GM21360 (cell line): ENCODE measurements at regions not wholly inside any gene's neighbourhood (a gene's known extent, or its start where the extent isn't known, plus 50 kb on each side); places are given as distances from the start of the nearest gene placed in this dataset.
"Not testable (repeated sequence)": the region's sequence is repeated elsewhere in the genome, so short reads cannot be mapped to it uniquely, and the experiment has no call there.

Source experiments
- ATAC-seq: cut with Tn5 transposase; IDR thresholded peaks from one replicate; pipeline ENCODE4 v1.9.1; 2021; ENCODE audit warnings: mild to moderate bottlenecking, moderate library complexity; ENCODE audit not compliant: unreplicated experiment

GRCh38 chr12:59056966-59057365 is 136.7 kb upstream of the LRIG3 start:
- no peak for ATAC-seq

GRCh38 chr12:59055204-59055860 is 135.0 kb upstream of the LRIG3 start:
- no peak for ATAC-seq

GRCh38 chr12:59053266-59053899 is 133.1 kb upstream of the LRIG3 start:
- ATAC-seq, result not testable (repeated sequence)

GRCh38 chr12:59046763-59047534 is 126.6 kb upstream of the LRIG3 start:
- ATAC-seq, result no peak

- ATAC-seq, result no peak
Measured at GRCh38 chr12:59044791-59045190, 124.5 kb upstream of the LRIG3 start.

- no peak for ATAC-seq
Measured at GRCh38 chr12:59041241-59042121, 121.2 kb upstream of the LRIG3 start.

GRCh38 chr12:59040656-59041055 is 120.4 kb upstream of the LRIG3 start:
- ATAC-seq, result no peak

GRCh38 chr12:59040043-59040442 is 119.7 kb upstream of the LRIG3 start:
- ATAC-seq, result no peak

- ATAC-seq, result no peak
Measured at GRCh38 chr12:59039005-59039404, 118.7 kb upstream of the LRIG3 start.

- no peak for ATAC-seq
Measured at GRCh38 chr12:59036973-59037762, 116.9 kb upstream of the LRIG3 start.

- ATAC-seq, result no peak
Measured at GRCh38 chr12:59036347-59036746, 116.0 kb upstream of the LRIG3 start.

- ATAC-seq, result no peak
Measured at GRCh38 chr12:59031313-59031712, 111.0 kb upstream of the LRIG3 start.

GRCh38 chr12:59030415-59030814 is 110.1 kb upstream of the LRIG3 start:
- no peak for ATAC-seq

- ATAC-seq, result no peak
Measured at GRCh38 chr12:59027199-59027598, 106.9 kb upstream of the LRIG3 start.

- no peak for ATAC-seq
Measured at GRCh38 chr12:59023861-59024424, 103.6 kb upstream of the LRIG3 start.

- ATAC-seq, result no peak
Measured at GRCh38 chr12:59020073-59020946, 100.0 kb upstream of the LRIG3 start.

- ATAC-seq, result no peak
Measured at GRCh38 chr12:59014885-59015284, 94.6 kb upstream of the LRIG3 start.

GRCh38 chr12:59010941-59011340 is 90.6 kb upstream of the LRIG3 start:
- ATAC-seq, result no peak

- no peak for ATAC-seq
Measured at GRCh38 chr12:59010118-59010517, 89.8 kb upstream of the LRIG3 start.
